ENCODE measurements at regions not wholly inside any gene's neighbourhood (a gene's known extent, or its start where the extent isn't known, plus 50 kb on each side); places are given as distances from the start of the nearest gene placed in this dataset.

GRCh38 chr7:54084340-54084739, 457.8 kb upstream of the VSTM2A start:
- no peak overlapping the region for H3K4me3 ChIP-seq (replicated peaks in 1 of 2; ENCODE audit: low read depth in 1 of 2, low read length in 2 of 2)
- intact Hi-C loops (cut with micrococcal nuclease), result no loop called here
- no peaks in the 10 kb centered on the region for H3K4me1 ChIP-seq (ENCODE audit: control insufficient read depth in 1 of 2, insufficient read depth in 2 of 2, low read length in 2 of 2)
- H3K36me3 ChIP-seq (ENCODE audit: control insufficient read depth in 1 of 2, insufficient read depth in 2 of 2, low read length in 2 of 2), result no peaks in the 10 kb centered on the region
- H3K27ac ChIP-seq (ENCODE audit: low read depth, low read length), result no peak overlapping the region
- RAD21 ChIA-PET (ENCODE audit: low non-redundant PET in 1 of 2, low total read pairs in 2 of 2, uncharacterized antibody in 2 of 2, unreplicated experiment in 2 of 2), result no interaction called here
- H3K79me2 ChIP-seq (ENCODE audit: insufficient read depth, low read length), result no peaks in the 10 kb centered on the region
- no TSS peak for BruUV-seq (replicated peaks)
- POLR2A ChIA-PET, result no interaction called here
- H3K9ac ChIP-seq (ENCODE audit: low read length), result no peak overlapping the region
- no peak for TF ChIP-seq ZFX (IDR thresholded peaks at IDR 0.05)
- no peak for TF ChIP-seq EZH2 (IDR thresholded peaks at IDR 0.05)
- no peak for TF ChIP-seq JUND (IDR thresholded peaks at IDR 0.05)
- no peak for TF ChIP-seq ZBTB33 (IDR thresholded peaks at IDR 0.05; ENCODE audit: extremely low read depth, insufficient replicate concordance, low read length)
- TF ChIP-seq POLR2A (IDR thresholded peaks at IDR 0.05; ENCODE audit: borderline replicate concordance, extremely low read depth, insufficient read depth, insufficient read length), result no peak
- TF ChIP-seq SRF (IDR thresholded peaks at IDR 0.05; ENCODE audit: low read depth), result no peak
- no peak for TF ChIP-seq REST (IDR thresholded peaks at IDR 0.05; ENCODE audit: low read depth)
- no peak for TF ChIP-seq ELF1 (IDR thresholded peaks at IDR 0.05; ENCODE audit: borderline replicate concordance, low read depth)
- no peak for TF ChIP-seq MAX (IDR thresholded peaks at IDR 0.05)
- TF ChIP-seq, protein P1, sequence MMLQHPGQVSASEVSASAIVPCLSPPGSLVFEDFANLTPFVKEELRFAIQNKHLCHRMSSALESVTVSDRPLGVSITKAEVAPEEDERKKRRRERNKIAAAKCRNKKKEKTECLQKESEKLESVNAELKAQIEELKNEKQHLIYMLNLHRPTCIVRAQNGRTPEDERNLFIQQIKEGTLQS (IDR thresholded peaks at IDR 0.05), result no peak
- no peak for TF ChIP-seq EZH2phosphoT487 (IDR thresholded peaks at IDR 0.05; ENCODE audit: borderline replicate concordance)
- no peak for TF ChIP-seq TCF7L2 (IDR thresholded peaks at IDR 0.05; ENCODE audit: borderline replicate concordance, extremely low read depth, insufficient read depth, insufficient read length)
- no peak for TF ChIP-seq ZNF274 (IDR thresholded peaks at IDR 0.05; ENCODE audit: low read depth, low read length)
- no peak for TF ChIP-seq CTCF (IDR thresholded peaks at IDR 0.05 in 2 of 3, conservative IDR thresholded peaks at IDR 0.05 in 1 of 3; ENCODE audit: borderline replicate concordance in 1 of 3, insufficient read depth in 1 of 3, low read depth in 2 of 3, low read length in 2 of 3)
- TF ChIP-seq EGR1 (IDR thresholded peaks at IDR 0.05; ENCODE audit: low read depth), result no peak
- TF ChIP-seq YY1 (IDR thresholded peaks at IDR 0.05; ENCODE audit: extremely low read depth, insufficient replicate concordance, low read depth, low read length), result no peak
- TF ChIP-seq RAD21 (IDR thresholded peaks at IDR 0.05; ENCODE audit: low read depth), result no peak
- no peak for TF ChIP-seq CBX3 (IDR thresholded peaks at IDR 0.05; ENCODE audit: low read depth)
- no peak for TF ChIP-seq SIN3A (IDR thresholded peaks at IDR 0.05; ENCODE audit: low read depth)
- no peaks in the 10 kb centered on the region for H3K9me2 ChIP-seq (ENCODE audit: insufficient read depth)
- H3K4me2 ChIP-seq (ENCODE audit: low read length), result no peak overlapping the region
- no peak overlapping the region for H2AFZ ChIP-seq (ENCODE audit: low read depth, low read length, poor library complexity, severe bottlenecking)
- H3K27me3 ChIP-seq (ENCODE audit: insufficient read depth, low read length), result no peaks in the 10 kb centered on the region
- no peak for DNase-seq (ENCODE audit: low read depth, low spot score)
- H4K20me1 ChIP-seq (ENCODE audit: insufficient read depth), result no peaks in the 10 kb centered on the region
- CTCF ChIA-PET, result no interaction called here
- ATAC-seq, result no peak
- H3K9me3 ChIP-seq (ENCODE audit: control insufficient read depth in 1 of 2, insufficient read depth in 1 of 2, low read depth in 1 of 2, low read length in 2 of 2), result peaks cover 5 to 21% of the 10 kb centered on the region in 2 experiments; a peak in 2 of 4 replicates

Measured in HCT116 (cell line).